ENCODE measurements at regions not wholly inside any gene's neighbourhood (a gene's known extent, or its start where the extent isn't known, plus 50 kb on each side); places are given as distances from the start of the nearest gene placed in this dataset.

- no peaks in the 10 kb centered on the region for H3K4me1 ChIP-seq
- DNase-seq: no peak
- intact Hi-C loops (cut with DNase I; ENCODE audit: low total_unique reads): no loop called here
- no peak overlapping the region for H3K27ac ChIP-seq
- H3K4me3 ChIP-seq: no peak overlapping the region
- TF ChIP-seq, protein P1, sequence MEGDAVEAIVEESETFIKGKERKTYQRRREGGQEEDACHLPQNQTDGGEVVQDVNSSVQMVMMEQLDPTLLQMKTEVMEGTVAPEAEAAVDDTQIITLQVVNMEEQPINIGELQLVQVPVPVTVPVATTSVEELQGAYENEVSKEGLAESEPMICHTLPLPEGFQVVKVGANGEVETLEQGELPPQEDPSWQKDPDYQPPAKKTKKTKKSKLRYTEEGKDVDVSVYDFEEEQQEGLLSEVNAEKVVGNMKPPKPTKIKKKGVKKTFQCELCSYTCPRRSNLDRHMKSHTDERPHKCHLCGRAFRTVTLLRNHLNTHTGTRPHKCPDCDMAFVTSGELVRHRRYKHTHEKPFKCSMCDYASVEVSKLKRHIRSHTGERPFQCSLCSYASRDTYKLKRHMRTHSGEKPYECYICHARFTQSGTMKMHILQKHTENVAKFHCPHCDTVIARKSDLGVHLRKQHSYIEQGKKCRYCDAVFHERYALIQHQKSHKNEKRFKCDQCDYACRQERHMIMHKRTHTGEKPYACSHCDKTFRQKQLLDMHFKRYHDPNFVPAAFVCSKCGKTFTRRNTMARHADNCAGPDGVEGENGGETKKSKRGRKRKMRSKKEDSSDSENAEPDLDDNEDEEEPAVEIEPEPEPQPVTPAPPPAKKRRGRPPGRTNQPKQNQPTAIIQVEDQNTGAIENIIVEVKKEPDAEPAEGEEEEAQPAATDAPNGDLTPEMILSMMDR (IDR thresholded peaks at IDR 0.05): no peak
- TF ChIP-seq POLR2A (IDR thresholded peaks at IDR 0.05): no peak
- no peaks in the 10 kb centered on the region for H3K27me3 ChIP-seq
- H3K9me3 ChIP-seq: no peaks in the 10 kb centered on the region
- 59 to 61% methylated on average over 3 of the region's 3 CpGs for WGBS, 2 donors
- no peaks in the 10 kb centered on the region for H3K36me3 ChIP-seq (ENCODE audit: low read depth, missing control alignments)
Measured at GRCh38 chr9:73553295-73553694, 401.6 kb downstream of the ANXA1 start.

DNA sequence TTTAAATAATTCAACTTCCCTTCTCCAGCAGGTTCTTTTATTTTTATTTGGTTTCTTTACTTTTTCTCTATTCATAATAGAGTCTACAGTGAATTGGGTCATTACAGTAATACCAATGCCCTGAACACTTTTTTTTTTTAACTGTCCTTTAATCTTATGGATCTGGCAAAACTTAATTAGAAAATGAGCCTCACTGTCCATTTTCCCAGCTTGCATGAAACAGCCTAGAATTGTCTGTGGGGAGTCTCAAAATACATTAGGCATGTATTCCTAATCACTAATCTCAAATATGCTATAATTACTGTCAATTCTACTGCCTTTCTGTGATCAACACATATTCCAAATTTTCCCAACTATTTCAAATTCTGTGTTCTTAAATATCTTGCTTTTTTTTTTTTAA, 406.8 kb downstream of the ANXA1 start:
- Histone ChIP-seq H3K4me3 (no peak overlapping the region), H3K36me3 (ENCODE audit: low read depth, missing control alignments) (no peaks in the 10 kb centered on the region), H3K27ac (no peak overlapping the region), H3K4me1 (no peaks in the 10 kb centered on the region), H3K27me3 (no peaks in the 10 kb centered on the region), H3K9me3 (no peaks in the 10 kb centered on the region)
- DNase-seq: no peak
- no peak for TF ChIP-seq POLR2A (IDR thresholded peaks at IDR 0.05)
- TF ChIP-seq, protein P1 (IDR thresholded peaks at IDR 0.05): no peak
- intact Hi-C loops (cut with DNase I; ENCODE audit: low total_unique reads): no loop called here

- Histone ChIP-seq H3K4me3 (no peak overlapping the region), H3K27me3 (no peaks in the 10 kb centered on the region), H3K27ac (no peak overlapping the region), H3K36me3 (ENCODE audit: low read depth, missing control alignments) (no peaks in the 10 kb centered on the region), H3K9me3 (no peaks in the 10 kb centered on the region), H3K4me1 (no peaks in the 10 kb centered on the region)
- WGBS, 2 donors: 60% methylated on average over 4 of the region's 4 CpGs
- DNase-seq: no peak
- TF ChIP-seq, protein P1 (IDR thresholded peaks at IDR 0.05): no peak
- TF ChIP-seq POLR2A (IDR thresholded peaks at IDR 0.05): no peak
- intact Hi-C loops (cut with DNase I; ENCODE audit: low total_unique reads): no loop called here
Measured at GRCh38 chr9:73565026-73565425, 413.4 kb downstream of the ANXA1 start.

- Histone ChIP-seq H3K36me3 (ENCODE audit: low read depth, missing control alignments) (no peaks in the 10 kb centered on the region), H3K4me1 (no peaks in the 10 kb centered on the region), H3K4me3 (no peak overlapping the region), H3K27me3 (no peaks in the 10 kb centered on the region), H3K9me3 (no peaks in the 10 kb centered on the region), H3K27ac (no peak overlapping the region)
- intact Hi-C loops (cut with DNase I; ENCODE audit: low total_unique reads): no loop called here
- DNase-seq: peak; percentile 66
- no peak for TF ChIP-seq POLR2A (IDR thresholded peaks at IDR 0.05)
- TF ChIP-seq, protein P1 (IDR thresholded peaks at IDR 0.05): peak; percentile 8 to 25 (median 22)
Measured at GRCh38 chr9:73565833-73566465, 414.3 kb downstream of the ANXA1 start.

GRCh38 chr9:73566627-73567026, 415.0 kb downstream of the ANXA1 start:
- Histone ChIP-seq H3K4me1 (no peaks in the 10 kb centered on the region), H3K36me3 (ENCODE audit: low read depth, missing control alignments) (no peaks in the 10 kb centered on the region), H3K9me3 (no peaks in the 10 kb centered on the region), H3K27ac (no peak overlapping the region), H3K27me3 (no peaks in the 10 kb centered on the region), H3K4me3 (no peak overlapping the region)
- WGBS, 2 donors: 68 to 78% methylated on average over 1 of the region's 1 CpG
- TF ChIP-seq, protein P1 (IDR thresholded peaks at IDR 0.05): no peak
- TF ChIP-seq POLR2A (IDR thresholded peaks at IDR 0.05): no peak
- no peak for DNase-seq
- intact Hi-C loops (cut with DNase I; ENCODE audit: low total_unique reads): no loop called here

All from testis (tissue), 2 donors.